Common myeloid progenitor, CD34-positive (primary cell): ENCODE measurements at regions not wholly inside any gene's neighbourhood (a gene's known extent, or its start where the extent isn't known, plus 50 kb on each side); places are given as distances from the start of the nearest gene placed in this dataset.

Experiments used
- CTCF ChIA-PET: fragments of 350-600 bp; sonication (Branson Sonifier 250); formaldehyde crosslinking; loops from one replicate; lab custom pipeline; 2021; ENCODE audit warnings: antibody characterized with exemption; lab: Charles Lee
- POLR2A ChIA-PET: fragments of 350-600 bp; sonication (Branson Sonifier 250); formaldehyde crosslinking; loops from one replicate; lab custom pipeline; 2021; ENCODE audit warnings: antibody characterized with exemption; lab: Charles Lee
- DNase-seq, 3 donors: peaks; one replicate each; pipeline versions ENCODE4 v3.0.0 to v3.0.0-alpha.2; 2013
- H3K27ac ChIP-seq, 2 experiments: 1 replicate in 1 of 2; 2 replicates in 1 of 2; pipeline ENCODE4 v1.7.0; 2013; ENCODE audit warnings: inconsistent platforms in 2 of 2, low read length in 2 of 2, mild to moderate bottlenecking in 2 of 2, low read depth in 1 of 2, moderate library complexity in 1 of 2; ENCODE audit not compliant: severe bottlenecking in 2 of 2, insufficient read depth in 1 of 2, poor library complexity in 1 of 2
- H3K27me3 ChIP-seq, 5 experiments: replicated peaks in 2 of 5; 1 replicate in 3 of 5; 2 replicates in 2 of 5; pipeline versions ENCODE4 v1.6.1 to v1.7.0; 2013; ENCODE audit warnings: low read length in 4 of 5, mild to moderate bottlenecking in 2 of 5, moderate library complexity in 2 of 5, inconsistent platforms in 1 of 5; ENCODE audit not compliant: insufficient read depth in 5 of 5, control insufficient read depth in 4 of 5
- H3K36me3 ChIP-seq, 4 experiments: 1 replicate in 2 of 4; 2 replicates in 2 of 4; pipeline versions ENCODE4 v1.6.1 to v1.7.0; 2013; ENCODE audit warnings: low read length in 3 of 4, control low read depth in 1 of 4, mild to moderate bottlenecking in 1 of 4; ENCODE audit not compliant: control insufficient read depth in 4 of 4, insufficient read depth in 4 of 4
- H3K4me1 ChIP-seq, 4 experiments: 1 replicate in 3 of 4; 2 replicates in 1 of 4; pipeline versions ENCODE4 v1.6.1 to v1.7.1; 2013; ENCODE audit warnings: low read length in 3 of 4, mild to moderate bottlenecking in 3 of 4, control low read depth in 1 of 4, inconsistent platforms in 1 of 4, moderate library complexity in 1 of 4; ENCODE audit not compliant: control insufficient read depth in 4 of 4, insufficient read depth in 4 of 4; ENCODE audit errors: control extremely low read depth in 1 of 4
- H3K4me3 ChIP-seq, 7 experiments: 1 replicate in 4 of 7; 2 replicates in 3 of 7; pipeline versions ENCODE4 v1.5.1 to v1.7.0; 2013; ENCODE audit warnings: mild to moderate bottlenecking in 7 of 7, low read length in 6 of 7, moderate library complexity in 6 of 7, inconsistent platforms in 2 of 7, low read depth in 2 of 7, control low read depth in 1 of 7; ENCODE audit not compliant: insufficient read depth in 4 of 7, control insufficient read depth in 1 of 7; ENCODE audit errors: extremely low read depth in 1 of 7
- H3K9me3 ChIP-seq, 5 experiments: 1 replicate in 4 of 5; 2 replicates in 1 of 5; pipeline versions ENCODE4 v1.6.1 to v1.7.1; 2013; ENCODE audit warnings: low read length in 4 of 5, mild to moderate bottlenecking in 2 of 5, inconsistent platforms in 1 of 5, low read depth in 1 of 5, moderate library complexity in 1 of 5; ENCODE audit not compliant: control insufficient read depth in 4 of 5, insufficient read depth in 2 of 5; ENCODE audit errors: control extremely low read depth in 1 of 5
- WGBS: methylation state at CpG from one replicate; pipeline ENCODE4 v1.1.5; 2013; ENCODE audit not compliant: insufficient coverage; 5-methylcytosine and 5-hydroxymethylcytosine counted together

DNA sequence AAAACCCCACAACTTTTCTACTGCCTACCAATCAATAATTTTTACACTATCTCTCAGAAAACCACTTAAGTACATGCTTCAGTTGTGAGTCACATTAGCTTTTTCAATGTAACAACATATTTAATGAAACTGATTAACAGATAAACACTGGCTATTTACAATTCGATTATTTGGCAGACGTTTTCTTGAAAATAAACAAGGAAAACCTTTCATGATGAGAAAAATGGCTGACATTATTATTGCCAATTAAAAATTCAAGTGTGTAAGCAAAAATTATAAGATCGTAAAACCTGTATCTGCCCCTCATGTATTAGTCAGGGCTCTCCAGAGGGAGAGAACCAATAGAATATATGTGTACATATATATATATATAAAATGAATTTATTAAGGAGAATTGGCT is 1555.5 kb upstream of the IGFBP7 start:
- Histone ChIP-seq H3K36me3 (no peaks in the 10 kb centered on the region), H3K9me3 (peaks cover 0 to 2% (median 0%) of the 10 kb centered on the region in 5 experiments), H3K27ac (no peak overlapping the region), H3K4me1 (no peaks in the 10 kb centered on the region), H3K27me3 (no peaks in the 10 kb centered on the region), H3K4me3 (no peak overlapping the region)
- DNase-seq: no peak
- ChIA-PET CTCF (no interaction called here), POLR2A (no interaction called here)
- no CpG with 5 or more reads among the region's 3 CpGs for WGBS

DNA sequence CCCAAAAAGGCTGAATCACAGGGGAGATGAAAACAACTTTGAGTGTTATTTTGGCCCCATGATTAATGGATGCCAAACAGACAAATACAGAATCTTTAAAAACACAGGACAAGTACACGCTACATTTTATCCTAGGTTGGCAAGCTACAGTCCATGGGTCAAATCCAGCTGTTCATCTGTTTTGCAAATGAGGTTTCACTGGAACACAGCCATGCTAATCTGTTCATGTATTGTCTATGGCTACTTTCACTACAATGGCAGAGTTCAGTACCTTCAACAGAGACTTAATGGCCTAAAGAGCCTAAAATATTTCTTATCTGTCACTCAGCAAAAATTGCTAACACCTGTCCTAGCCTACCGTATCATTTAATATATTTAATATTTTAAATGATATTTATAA is 1548.5 kb upstream of the IGFBP7 start:
- Histone ChIP-seq H3K4me1 (no peaks in the 10 kb centered on the region), H3K9me3 (peaks cover 0 to 1% (median 0%) of the 10 kb centered on the region in 5 experiments), H3K27me3 (no peaks in the 10 kb centered on the region), H3K36me3 (no peaks in the 10 kb centered on the region), H3K27ac (no peak overlapping the region), H3K4me3 (no peak overlapping the region)
- ChIA-PET CTCF (no interaction called here), POLR2A (no interaction called here)
- no peak for DNase-seq
- 100% methylated on average over 1 of the region's 2 CpGs for WGBS

DNA sequence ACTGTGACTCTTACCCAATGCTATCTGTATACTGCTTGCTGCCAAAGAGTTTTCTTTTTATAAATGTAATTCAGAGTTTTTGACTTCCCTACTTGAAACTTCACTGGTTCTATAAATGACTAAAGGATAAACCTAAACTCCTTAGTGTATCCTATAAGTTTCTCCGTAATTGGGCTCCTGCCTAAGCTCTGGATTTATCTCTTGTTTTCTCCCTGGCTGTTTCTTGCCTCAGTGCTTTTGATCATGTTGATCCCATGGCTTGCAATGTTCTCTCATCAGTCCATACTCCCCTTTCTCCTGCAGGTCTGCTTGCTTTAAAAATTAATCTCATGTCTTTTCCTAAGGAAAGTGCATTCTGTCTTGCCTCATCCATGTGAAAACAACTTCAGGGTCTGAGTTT is 1543.1 kb upstream of the IGFBP7 start:
- Histone ChIP-seq H3K4me3 (no peak overlapping the region), H3K9me3 (no peaks in the 10 kb centered on the region), H3K27ac (no peak overlapping the region), H3K4me1 (no peaks in the 10 kb centered on the region), H3K36me3 (no peaks in the 10 kb centered on the region), H3K27me3 (no peaks in the 10 kb centered on the region)
- CTCF ChIA-PET: no interaction called here
- no peak for DNase-seq
- WGBS: 100% methylated on average over 1 of the region's 1 CpG
- POLR2A ChIA-PET: no interaction called here

DNA sequence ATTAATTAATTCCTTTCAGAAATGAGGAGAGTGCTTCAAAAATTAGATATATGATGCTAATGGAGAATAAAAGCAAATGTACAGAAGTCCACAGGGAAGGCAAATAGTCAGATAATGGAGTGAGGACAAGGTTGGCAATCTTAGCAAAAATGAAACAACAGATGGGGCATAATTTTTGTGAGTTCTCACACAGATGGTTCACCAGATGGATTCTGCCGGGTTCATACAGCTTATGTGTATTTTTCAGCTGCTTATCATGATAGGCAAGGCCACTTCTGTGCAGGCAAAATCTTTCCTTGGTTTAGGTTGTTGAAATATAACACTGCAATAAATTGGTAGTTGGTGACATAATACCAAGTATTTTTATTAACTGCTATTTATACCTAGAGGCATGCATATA is 1539.0 kb upstream of the IGFBP7 start:
- H3K4me3 ChIP-seq: no peak overlapping the region
- ChIA-PET CTCF (no interaction called here), POLR2A (no interaction called here)
- H3K27me3 ChIP-seq: no peaks in the 10 kb centered on the region
- no peaks in the 10 kb centered on the region for H3K9me3 ChIP-seq
- DNase-seq: no peak
- whole genome bisulfite sequencing: 100% methylated on average over 1 of the region's 1 CpG
- H3K36me3 ChIP-seq: no peaks in the 10 kb centered on the region
- no peaks in the 10 kb centered on the region for H3K4me1 ChIP-seq
- no peak overlapping the region for H3K27ac ChIP-seq

DNA sequence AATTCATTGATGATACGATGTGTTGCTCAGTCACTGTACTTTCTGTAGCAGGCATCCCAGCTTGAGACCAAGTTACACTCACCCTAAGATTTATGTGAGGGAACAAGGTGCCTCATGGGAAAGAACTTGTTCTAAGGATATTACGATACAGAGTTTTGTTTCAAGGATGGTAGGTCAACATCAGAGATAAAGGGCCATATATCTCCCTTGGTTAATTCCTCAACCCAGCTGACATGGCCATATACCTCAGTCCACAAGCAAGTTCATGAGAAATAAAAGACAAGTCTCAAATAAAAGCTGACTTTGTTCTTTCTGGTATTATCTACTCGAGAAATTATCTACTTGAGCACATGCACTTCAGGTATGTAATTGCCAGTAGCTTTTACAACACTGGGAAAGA is 1535.9 kb upstream of the IGFBP7 start:
- Histone ChIP-seq H3K36me3 (no peaks in the 10 kb centered on the region), H3K27me3 (no peaks in the 10 kb centered on the region), H3K4me3 (no peak overlapping the region), H3K4me1 (no peaks in the 10 kb centered on the region), H3K27ac (no peak overlapping the region), H3K9me3 (no peaks in the 10 kb centered on the region)
- DNase-seq: no peak
- CTCF ChIA-PET: no interaction called here
- POLR2A ChIA-PET: no interaction called here
- 100% methylated on average over 2 of the region's 3 CpGs for WGBS

DNA sequence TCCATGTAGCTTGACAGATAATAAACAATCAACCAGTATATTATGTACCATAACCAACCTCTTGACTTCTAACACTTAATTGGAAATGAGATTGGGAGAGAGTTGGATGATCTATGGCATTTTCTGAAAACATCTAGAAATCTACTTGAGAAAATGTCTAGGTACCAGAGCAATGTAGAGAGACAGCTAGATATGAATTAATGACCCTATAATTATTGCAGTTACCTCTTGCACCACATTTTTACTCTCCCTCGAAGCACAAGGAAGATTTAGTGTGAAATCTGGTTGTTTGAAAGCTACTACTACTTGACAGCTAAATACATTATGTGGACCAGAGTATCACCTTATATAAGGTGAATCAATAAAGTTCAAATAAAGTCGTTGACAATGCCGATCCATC is 1534.4 kb upstream of the IGFBP7 start:
- H3K27me3 ChIP-seq: no peaks in the 10 kb centered on the region
- ChIA-PET CTCF (no interaction called here), POLR2A (no interaction called here)
- H3K36me3 ChIP-seq: no peaks in the 10 kb centered on the region
- no peaks in the 10 kb centered on the region for H3K4me1 ChIP-seq
- 100% methylated on average over 2 of the region's 3 CpGs for WGBS
- H3K4me3 ChIP-seq: no peak overlapping the region
- H3K9me3 ChIP-seq: no peaks in the 10 kb centered on the region
- no peak for DNase-seq
- H3K27ac ChIP-seq: no peak overlapping the region

DNA sequence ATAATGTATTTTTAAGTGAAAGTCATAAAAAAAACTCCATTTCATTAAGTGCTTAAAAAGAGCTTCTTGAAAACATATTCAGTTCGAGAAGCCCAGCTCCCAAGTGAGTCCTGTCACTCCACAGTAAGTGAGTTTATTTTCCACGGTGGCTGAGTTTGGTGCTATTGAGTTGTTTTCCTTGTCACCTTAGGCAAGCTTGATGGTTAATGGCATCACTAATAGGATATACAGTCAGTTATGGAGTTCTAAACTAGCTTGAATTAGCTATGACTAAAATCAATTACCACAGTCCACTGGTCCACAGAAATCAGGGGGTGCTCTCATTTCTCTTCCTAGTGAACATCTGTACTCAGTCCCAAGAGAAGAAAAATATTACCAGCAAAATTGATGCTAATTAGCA is 1526.2 kb upstream of the IGFBP7 start:
- WGBS: 93% methylated on average over 2 of the region's 2 CpGs
- H3K27me3 ChIP-seq: no peaks in the 10 kb centered on the region
- H3K27ac ChIP-seq: no peak overlapping the region
- no peak for DNase-seq
- no peaks in the 10 kb centered on the region for H3K4me1 ChIP-seq
- H3K36me3 ChIP-seq: no peaks in the 10 kb centered on the region
- no peaks in the 10 kb centered on the region for H3K9me3 ChIP-seq
- H3K4me3 ChIP-seq: no peak overlapping the region
- POLR2A ChIA-PET: no interaction called here
- CTCF ChIA-PET: no interaction called here
